H1 (cell line): ENCODE measurements at regions not wholly inside any gene's neighbourhood (a gene's known extent, or its start where the extent isn't known, plus 50 kb on each side); places are given as distances from the start of the nearest gene placed in this dataset.

Experiments
- CTCF ChIA-PET: fragments of 300-600 bp; sonication (Branson Sonifier 250); formaldehyde crosslinking; loops from one replicate; lab custom pipeline; 2021; ENCODE audit not compliant: partially characterized antibody; lab: Charles Lee
- POLR2A ChIA-PET: fragments of 300-600 bp; sonication (Branson Sonifier 250); formaldehyde crosslinking; loops from one replicate; lab custom pipeline; 2021; ENCODE audit warnings: inconsistent platforms; ENCODE audit not compliant: partially characterized antibody; lab: Charles Lee
- DNase-seq, 2 experiments: peaks; one replicate each; pipeline versions ENCODE4 v3.0.0 to v3.0.0-alpha.2; 2010 to 2022; ENCODE audit warnings: low spot score in 2 of 2, low read depth in 1 of 2, mixed read lengths in 1 of 2
- FAIRE-seq: peaks from 2 replicates; lab custom pipeline; 2011; peaks lifted over from hg19 to GRCh38; lab: Jason Lieb, UNC
- H2AFZ ChIP-seq: 2 replicates; pipeline ENCODE4 v1.8.1; 2012; ENCODE audit warnings: low read length, inconsistent platforms
- H2AK5ac ChIP-seq: 2 replicates; pipeline ENCODE4 v1.6.1; 2013; ENCODE audit warnings: low read depth, low read length
- H2BK120ac ChIP-seq: replicated peaks from 2 replicates; pipeline ENCODE3; 2013; ENCODE audit warnings: low read depth, low read length, inconsistent platforms
- H2BK12ac ChIP-seq: 2 replicates; pipeline ENCODE4 v1.6.1; 2013; ENCODE audit warnings: low read depth, low read length
- H2BK15ac ChIP-seq: 2 replicates; pipeline ENCODE4 v1.6.1; 2013; ENCODE audit warnings: low read length
- H2BK20ac ChIP-seq: 2 replicates; pipeline ENCODE4 v1.6.1; 2013; ENCODE audit warnings: low read length
- H2BK5ac ChIP-seq: 2 replicates; pipeline ENCODE4 v1.6.1; 2013; ENCODE audit warnings: low read depth, low read length
- H3K14ac ChIP-seq: 2 replicates; pipeline ENCODE4 v1.6.1; 2013; ENCODE audit warnings: inconsistent platforms; ENCODE audit not compliant: insufficient read length
- H3K18ac ChIP-seq: 2 replicates; pipeline ENCODE4 v1.6.1; 2013; ENCODE audit warnings: low read length; ENCODE audit errors: extremely low read depth
- H3K23ac ChIP-seq: 2 replicates; pipeline ENCODE4 v1.6.1; 2013; ENCODE audit warnings: inconsistent platforms; ENCODE audit not compliant: insufficient read length
- H3K23me2 ChIP-seq: 2 replicates; pipeline ENCODE4 v1.6.1; 2013; ENCODE audit warnings: low read depth, low read length
- H3K27ac ChIP-seq: 2 replicates; pipeline ENCODE4 v1.6.1; 2011; ENCODE audit warnings: low read depth, low read length, inconsistent platforms
- H3K27me3 ChIP-seq, 4 experiments: replicated peaks in 1 of 4; 1 replicate in 1 of 4; 2 replicates in 3 of 4; pipeline versions ENCODE4 v1.6.1 to v1.8.1; 2011 to 2013; ENCODE audit warnings: low read length in 3 of 4, mild to moderate bottlenecking in 3 of 4, inconsistent platforms in 2 of 4, mixed read lengths in 2 of 4, moderate library complexity in 1 of 4; ENCODE audit not compliant: control insufficient read depth in 3 of 4, insufficient read depth in 3 of 4; ENCODE audit errors: extremely low read depth in 1 of 4
- H3K36me3 ChIP-seq, 4 experiments: 2 replicates each; pipeline versions ENCODE4 v1.6.1 to v1.8.1; 2011 to 2013; ENCODE audit warnings: mild to moderate bottlenecking in 4 of 4, low read length in 3 of 4, moderate library complexity in 2 of 4, control low read depth in 1 of 4, inconsistent platforms in 1 of 4; ENCODE audit not compliant: insufficient read depth in 4 of 4, control insufficient read depth in 2 of 4
- H3K4ac ChIP-seq: replicated peaks from 2 replicates; pipeline ENCODE3; 2013; ENCODE audit warnings: low read length, low read depth, mixed read lengths, inconsistent platforms; ENCODE audit not compliant: insufficient read length
- H3K4me1 ChIP-seq, 4 experiments: replicated peaks in 1 of 4; 1 replicate in 1 of 4; 2 replicates in 3 of 4; pipeline versions ENCODE4 v1.6.1 to v1.8.1; 2011 to 2013; ENCODE audit warnings: low read length in 3 of 4, inconsistent platforms in 2 of 4, mixed read lengths in 1 of 4; ENCODE audit not compliant: insufficient read depth in 4 of 4, control insufficient read depth in 3 of 4
- H3K4me2 ChIP-seq, 2 experiments: 2 replicates each; pipeline versions ENCODE4 v1.6.1 to v1.8.1; 2011 to 2013; ENCODE audit warnings: low read depth in 2 of 2, low read length in 2 of 2, control low read depth in 1 of 2, inconsistent platforms in 1 of 2, mild to moderate bottlenecking in 1 of 2; ENCODE audit not compliant: insufficient read depth in 1 of 2
- H3K4me3 ChIP-seq, 4 experiments: fragments of 200-600, 300-600 bp in 1 of 4; sonication (generic), shearing (Covaris generic), sonication (Bioruptor Twin) in 1 of 4; 2 replicates each; pipeline versions ENCODE4 v1.5.1 to v1.8.1; 2011 to 2016; ENCODE audit warnings: low read length in 4 of 4, low read depth in 3 of 4, control low read depth in 2 of 4, inconsistent platforms in 2 of 4, mild to moderate bottlenecking in 2 of 4, mixed read lengths in 1 of 4, moderate library complexity in 1 of 4; ENCODE audit not compliant: insufficient read depth in 2 of 4; ENCODE audit errors: extremely low read depth in 1 of 4
- H3K56ac ChIP-seq: replicated peaks from 2 replicates; pipeline ENCODE3; 2013; ENCODE audit warnings: low read depth, mild to moderate bottlenecking, mixed read lengths, low read length, inconsistent platforms; ENCODE audit not compliant: insufficient read length
- H3K79me1 ChIP-seq: 2 replicates; pipeline ENCODE4 v1.6.1; 2013; ENCODE audit warnings: low read depth, low read length, control low read depth
- H3K79me2 ChIP-seq, 2 experiments: 2 replicates each; pipeline versions ENCODE4 v1.6.1 to v1.8.1; 2012 to 2013; ENCODE audit warnings: low read length in 2 of 2, mild to moderate bottlenecking in 2 of 2, inconsistent platforms in 1 of 2; ENCODE audit not compliant: insufficient read depth in 2 of 2, control insufficient read depth in 1 of 2
- H3K9ac ChIP-seq, 4 experiments: replicated peaks in 1 of 4; 1 replicate in 1 of 4; 2 replicates in 3 of 4; pipeline versions ENCODE4 v1.6.1 to v1.8.1; 2011 to 2013; ENCODE audit warnings: low read depth in 3 of 4, low read length in 3 of 4, control low read depth in 2 of 4, mild to moderate bottlenecking in 2 of 4, moderate library complexity in 2 of 4, inconsistent platforms in 1 of 4; ENCODE audit errors: extremely low read depth in 1 of 4
- H3K9me3 ChIP-seq, 2 experiments: 2 replicates each; pipeline versions ENCODE4 v1.6.1 to v1.8.1; 2012 to 2013; ENCODE audit warnings: mild to moderate bottlenecking in 2 of 2, moderate library complexity in 2 of 2, control low read depth in 1 of 2, inconsistent platforms in 1 of 2, low read depth in 1 of 2, low read length in 1 of 2, mixed read lengths in 1 of 2; ENCODE audit not compliant: insufficient read depth in 2 of 2
- H4K20me1 ChIP-seq, 2 experiments: replicated peaks in 1 of 2; 2 replicates each; pipeline versions ENCODE3 to v1.8.1; 2011 to 2013; ENCODE audit warnings: inconsistent platforms in 2 of 2, low read length in 2 of 2, mild to moderate bottlenecking in 1 of 2; ENCODE audit not compliant: insufficient read depth in 2 of 2, control insufficient read depth in 1 of 2
- H4K5ac ChIP-seq: 2 replicates; pipeline ENCODE4 v1.6.1; 2013; ENCODE audit warnings: low read length, low read depth, mixed read lengths, inconsistent platforms; ENCODE audit not compliant: insufficient read length
- H4K8ac ChIP-seq: 2 replicates; pipeline ENCODE4 v1.8.0; 2013; ENCODE audit warnings: mild to moderate bottlenecking, moderate library complexity, low read length, inconsistent platforms; ENCODE audit not compliant: insufficient read depth; ENCODE audit errors: extremely low read depth
- H4K91ac ChIP-seq: replicated peaks from 2 replicates; pipeline ENCODE3; 2013; ENCODE audit warnings: low read length, mixed read lengths, inconsistent platforms; ENCODE audit not compliant: insufficient read length
- CTBP2 ChIP-seq: IDR thresholded peaks from 2 replicates; pipeline ENCODE4 v1.7.0; 2011; ENCODE audit warnings: borderline replicate concordance, mild to moderate bottlenecking, moderate library complexity, mixed read lengths, low read length; ENCODE audit not compliant: insufficient read depth, insufficient read length
- EZH2 ChIP-seq: fragments of 200-600 bp; sonication (generic); IDR thresholded peaks from 2 replicates; pipeline ENCODE4 v1.7.1; 2012; ENCODE audit warnings: low read depth, mild to moderate bottlenecking, moderate library complexity, low read length, inconsistent platforms; ENCODE audit not compliant: severe bottlenecking
- GTF2F1 ChIP-seq: IDR thresholded peaks from 2 replicates; pipeline ENCODE4 v1.6.1; 2012; ENCODE audit warnings: low read depth, low read length, improper control_type of control experiment, borderline replicate concordance
- HDAC6 ChIP-seq: IDR thresholded peaks from one replicate; pipeline ENCODE4 v1.7.1; 2012; ENCODE audit warnings: low read depth, mild to moderate bottlenecking, inconsistent platforms, low read length, moderate library complexity
- SIX5 ChIP-seq: IDR thresholded peaks from 2 replicates; pipeline ENCODE4 v1.6.1; 2011; ENCODE audit warnings: mild to moderate bottlenecking, low read depth, low read length
- SUZ12 ChIP-seq: fragments of 200-600 bp; sonication (generic); IDR thresholded peaks from 2 replicates; pipeline ENCODE4 v1.6.1; 2012; ENCODE audit warnings: mild to moderate bottlenecking, inconsistent platforms, low read length, moderate library complexity, mixed read lengths
- WGBS, 2 experiments: shearing (Covaris generic) in 1 of 2; methylation state at CpG; one replicate each; pipeline versions ENCODE4 v1.1.6 to v1.1.7; 2013 to 2015; ENCODE audit warnings: low lambda C conversion rate in 2 of 2, mixed read lengths in 2 of 2, inconsistent platforms in 1 of 2, low coverage in 1 of 2, missing lambda C conversion rate in 1 of 2; ENCODE audit not compliant: insufficient replicate concordance in 2 of 2, insufficient coverage in 1 of 2, insufficient read length in 1 of 2; ENCODE audit errors: extremely low coverage in 1 of 2, missing lambda C conversion rate in 1 of 2; 5-methylcytosine and 5-hydroxymethylcytosine counted together
- TF ChIP-seq, protein P1 (sequence below): IDR thresholded peaks from 2 replicates; pipeline ENCODE4 v1.6.1; 2012; ENCODE audit warnings: low read length, inconsistent platforms
- TF ChIP-seq, protein P2 (sequence below): IDR thresholded peaks from 2 replicates; pipeline ENCODE4 v1.6.1; 2012; ENCODE audit warnings: inconsistent platforms

DNA sequence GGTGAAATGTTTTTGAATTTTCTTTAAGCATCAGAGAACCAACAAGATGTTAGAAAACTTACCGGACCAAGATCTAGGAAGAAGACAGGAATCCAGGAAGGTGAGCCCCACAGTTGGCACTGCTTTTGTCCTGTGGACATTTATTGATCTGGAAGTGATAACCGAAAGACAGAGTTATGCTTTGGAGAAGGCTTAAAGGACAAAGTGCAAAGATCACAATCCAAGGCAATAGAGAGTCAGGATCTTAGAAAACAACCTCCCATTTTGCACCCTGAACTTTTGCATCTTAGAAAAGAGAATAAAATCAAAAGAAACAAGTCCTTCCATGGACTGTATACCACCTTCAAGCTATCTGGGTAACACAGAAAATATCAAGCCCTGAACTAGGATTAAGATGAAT lies 129.4 kb upstream of the SRD5A2 start (continued):
- TF ChIP-seq HDAC6, result no peak

DNA sequence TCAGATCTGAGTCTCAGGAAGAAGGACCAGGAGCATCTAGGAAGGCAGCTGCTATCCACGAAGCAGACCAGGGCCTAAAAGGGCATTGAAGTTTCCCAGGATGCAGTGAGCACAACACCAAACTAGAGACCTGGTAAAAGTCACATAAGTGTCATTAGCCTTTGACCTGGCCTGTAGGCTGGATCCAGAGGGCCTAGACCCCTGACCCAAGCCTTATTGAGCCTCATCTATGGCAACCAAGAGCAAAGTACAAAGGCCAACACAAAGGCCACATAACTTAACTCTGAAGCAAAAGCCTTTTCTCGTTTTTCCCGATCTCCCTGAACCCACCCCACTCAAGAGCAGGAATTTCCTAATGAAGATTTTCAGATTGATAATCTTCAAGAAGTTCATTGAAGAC lies 127.3 kb upstream of the SRD5A2 start:
- Histone ChIP-seq H2BK12ac (no peak overlapping the region), H2BK5ac (no peak overlapping the region), H2BK15ac (no peak overlapping the region), H2AK5ac (no peak overlapping the region), H3K79me1 (no peaks in the 10 kb centered on the region), H3K27ac (no peak overlapping the region), H3K4me2 (no peak overlapping the region), H3K4me3 (no peak overlapping the region), H3K9ac (no peak overlapping the region), H3K23me2 (no peaks in the 10 kb centered on the region), H3K23ac (no peak overlapping the region), H4K8ac (no peak overlapping the region), H2BK20ac (no peak overlapping the region), H3K4me1 (no peaks in the 10 kb centered on the region), H3K36me3 (no peaks in the 10 kb centered on the region), H3K9me3 (peaks cover 58 to 77% of the 10 kb centered on the region in 2 experiments), H4K91ac (no peak overlapping the region), H3K4ac (no peak overlapping the region), H2BK120ac (no peak overlapping the region), H3K27me3 (no peaks in the 10 kb centered on the region), H4K5ac (no peak overlapping the region), H4K20me1 (no peaks in the 10 kb centered on the region), H3K18ac (no peak overlapping the region), H2AFZ (no peak overlapping the region), H3K56ac (no peak overlapping the region), H3K14ac (no peak overlapping the region), H3K79me2 (no peaks in the 10 kb centered on the region)
- no peak for DNase-seq
- CTCF ChIA-PET, result interaction anchor here (1.3 kb wide), 1 partner anchor 20 kb away, joined by 3 read pairs; no protein-coding TSS in a partner anchor
- no peak for FAIRE-seq
- WGBS, 2 experiments, result 74% methylated on average over 3 of the region's 3 CpGs; no CpG with 5 or more reads in 1 of the 2 experiments
- POLR2A ChIA-PET, result no interaction called here
- TF ChIP-seq, protein P1, sequence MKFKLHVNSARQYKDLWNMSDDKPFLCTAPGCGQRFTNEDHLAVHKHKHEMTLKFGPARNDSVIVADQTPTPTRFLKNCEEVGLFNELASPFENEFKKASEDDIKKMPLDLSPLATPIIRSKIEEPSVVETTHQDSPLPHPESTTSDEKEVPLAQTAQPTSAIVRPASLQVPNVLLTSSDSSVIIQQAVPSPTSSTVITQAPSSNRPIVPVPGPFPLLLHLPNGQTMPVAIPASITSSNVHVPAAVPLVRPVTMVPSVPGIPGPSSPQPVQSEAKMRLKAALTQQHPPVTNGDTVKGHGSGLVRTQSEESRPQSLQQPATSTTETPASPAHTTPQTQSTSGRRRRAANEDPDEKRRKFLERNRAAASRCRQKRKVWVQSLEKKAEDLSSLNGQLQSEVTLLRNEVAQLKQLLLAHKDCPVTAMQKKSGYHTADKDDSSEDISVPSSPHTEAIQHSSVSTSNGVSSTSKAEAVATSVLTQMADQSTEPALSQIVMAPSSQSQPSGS, result no peak
- TF ChIP-seq CTBP2 (no peak), SUZ12 (no peak), SIX5 (no peak), EZH2 (no peak), GTF2F1 (no peak)
- TF ChIP-seq, protein P2, sequence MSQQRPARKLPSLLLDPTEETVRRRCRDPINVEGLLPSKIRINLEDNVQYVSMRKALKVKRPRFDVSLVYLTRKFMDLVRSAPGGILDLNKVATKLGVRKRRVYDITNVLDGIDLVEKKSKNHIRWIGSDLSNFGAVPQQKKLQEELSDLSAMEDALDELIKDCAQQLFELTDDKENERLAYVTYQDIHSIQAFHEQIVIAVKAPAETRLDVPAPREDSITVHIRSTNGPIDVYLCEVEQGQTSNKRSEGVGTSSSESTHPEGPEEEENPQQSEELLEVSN, result no peak
